Glutamatergic neuron (in vitro differentiated cells): ENCODE measurements at regions not wholly inside any gene's neighbourhood (a gene's known extent, or its start where the extent isn't known, plus 50 kb on each side); places are given as distances from the start of the nearest gene placed in this dataset.

Experiments used
- DNase-seq: peaks from one replicate; pipeline ENCODE4 v3.0.0; 2022
- H3K27ac Mint-ChIP-seq: one replicate; pipeline ENCODE4 v1.8.0; 2020; ENCODE audit warnings: mild to moderate bottlenecking, mixed read lengths, inconsistent platforms; ENCODE audit not compliant: unreplicated experiment
- H3K27me3 Mint-ChIP-seq: one replicate; pipeline ENCODE4 v1.8.0; 2020; ENCODE audit warnings: mild to moderate bottlenecking, moderate library complexity, mixed read lengths, inconsistent platforms; ENCODE audit not compliant: unreplicated experiment
- H3K36me3 Mint-ChIP-seq: one replicate; pipeline ENCODE4 v1.8.0; 2020; ENCODE audit warnings: mild to moderate bottlenecking, mixed read lengths, inconsistent platforms; ENCODE audit not compliant: unreplicated experiment
- H3K4me1 Mint-ChIP-seq: one replicate; pipeline ENCODE4 v1.8.0; 2020; ENCODE audit warnings: mild to moderate bottlenecking, low read depth, mixed read lengths, inconsistent platforms; ENCODE audit not compliant: unreplicated experiment
- H3K4me3 Mint-ChIP-seq: one replicate; pipeline ENCODE4 v1.8.0; 2020; ENCODE audit warnings: mild to moderate bottlenecking, mixed read lengths, inconsistent platforms; ENCODE audit not compliant: unreplicated experiment
- H3K9me3 Mint-ChIP-seq: one replicate; pipeline ENCODE4 v1.8.0; 2020; ENCODE audit warnings: mild to moderate bottlenecking, moderate library complexity, mixed read lengths, inconsistent platforms; ENCODE audit not compliant: unreplicated experiment
- TF ChIP-seq, protein P1 (sequence below): fragments of 200-600 bp; sonication (generic); IDR thresholded peaks from one replicate; pipeline ENCODE4 v1.5.0; 2021; ENCODE audit not compliant: partially characterized antibody, unreplicated experiment

DNA sequence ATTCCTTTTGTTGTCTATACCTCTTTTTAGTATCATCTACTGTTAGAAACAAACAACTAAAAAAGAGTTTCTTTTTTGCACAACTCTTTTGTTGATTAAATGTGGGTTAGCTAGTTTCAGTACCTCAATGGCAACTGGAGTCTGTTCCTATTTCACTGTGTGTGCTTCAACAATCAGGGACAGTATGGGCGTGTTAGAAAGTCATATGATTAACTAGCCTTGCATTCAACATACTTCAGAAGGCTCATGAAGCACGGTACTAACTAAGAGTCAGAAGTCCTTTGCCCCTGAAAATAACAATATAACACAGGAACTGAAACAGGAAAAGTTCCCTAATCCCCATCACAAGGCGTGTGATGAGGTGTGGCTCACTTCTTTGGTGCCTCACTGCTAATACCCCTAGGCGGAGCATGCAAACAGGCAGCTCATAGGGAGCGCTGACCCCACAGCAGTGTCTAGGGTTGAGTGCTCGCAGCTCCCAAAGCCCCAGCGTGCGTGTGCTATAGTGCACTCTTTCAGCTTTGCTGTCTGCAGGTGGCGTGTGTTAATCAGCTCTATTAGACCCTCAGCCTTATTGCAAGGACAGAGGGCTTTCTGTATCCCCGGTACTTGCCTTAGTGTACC, 203.1 kb upstream of the NDST3 start:
- no peaks in the 10 kb centered on the region for H3K4me1 Mint-ChIP-seq
- no peak overlapping the region for H3K27ac Mint-ChIP-seq
- H3K9me3 Mint-ChIP-seq, result no peaks in the 10 kb centered on the region
- peaks cover 6% of the 10 kb centered on the region for H3K36me3 Mint-ChIP-seq
- no peak overlapping the region for H3K4me3 Mint-ChIP-seq
- no peaks in the 10 kb centered on the region for H3K27me3 Mint-ChIP-seq
- TF ChIP-seq, protein P1, sequence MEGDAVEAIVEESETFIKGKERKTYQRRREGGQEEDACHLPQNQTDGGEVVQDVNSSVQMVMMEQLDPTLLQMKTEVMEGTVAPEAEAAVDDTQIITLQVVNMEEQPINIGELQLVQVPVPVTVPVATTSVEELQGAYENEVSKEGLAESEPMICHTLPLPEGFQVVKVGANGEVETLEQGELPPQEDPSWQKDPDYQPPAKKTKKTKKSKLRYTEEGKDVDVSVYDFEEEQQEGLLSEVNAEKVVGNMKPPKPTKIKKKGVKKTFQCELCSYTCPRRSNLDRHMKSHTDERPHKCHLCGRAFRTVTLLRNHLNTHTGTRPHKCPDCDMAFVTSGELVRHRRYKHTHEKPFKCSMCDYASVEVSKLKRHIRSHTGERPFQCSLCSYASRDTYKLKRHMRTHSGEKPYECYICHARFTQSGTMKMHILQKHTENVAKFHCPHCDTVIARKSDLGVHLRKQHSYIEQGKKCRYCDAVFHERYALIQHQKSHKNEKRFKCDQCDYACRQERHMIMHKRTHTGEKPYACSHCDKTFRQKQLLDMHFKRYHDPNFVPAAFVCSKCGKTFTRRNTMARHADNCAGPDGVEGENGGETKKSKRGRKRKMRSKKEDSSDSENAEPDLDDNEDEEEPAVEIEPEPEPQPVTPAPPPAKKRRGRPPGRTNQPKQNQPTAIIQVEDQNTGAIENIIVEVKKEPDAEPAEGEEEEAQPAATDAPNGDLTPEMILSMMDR, result no peak
- DNase-seq, result no peak

DNA sequence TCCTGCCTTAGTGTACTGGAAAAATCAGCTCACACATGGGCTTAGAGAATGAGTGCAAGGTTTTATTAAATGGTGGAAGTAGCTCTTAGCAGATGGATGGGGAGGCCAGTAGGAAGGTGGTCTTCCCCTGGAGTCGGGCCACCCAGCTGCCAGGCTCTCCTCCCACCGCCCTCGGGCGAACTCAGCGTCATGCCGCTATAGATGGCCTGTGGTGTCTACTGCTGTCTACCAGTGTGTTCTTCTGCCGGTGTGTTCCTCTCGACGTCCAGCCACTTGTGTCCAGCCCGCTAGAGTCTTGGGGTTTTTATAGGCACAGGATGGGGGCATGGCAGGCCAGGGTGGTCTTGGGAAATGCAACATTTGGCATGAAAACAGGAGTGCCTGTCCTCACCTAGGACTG, 198.7 kb upstream of the NDST3 start:
- Mint-ChIP-seq H3K27ac (no peak overlapping the region), H3K9me3 (no peaks in the 10 kb centered on the region), H3K27me3 (no peaks in the 10 kb centered on the region), H3K4me1 (no peaks in the 10 kb centered on the region), H3K4me3 (no peak overlapping the region), H3K36me3 (peaks cover 6% of the 10 kb centered on the region)
- TF ChIP-seq, protein P1, result no peak
- no peak for DNase-seq

DNA sequence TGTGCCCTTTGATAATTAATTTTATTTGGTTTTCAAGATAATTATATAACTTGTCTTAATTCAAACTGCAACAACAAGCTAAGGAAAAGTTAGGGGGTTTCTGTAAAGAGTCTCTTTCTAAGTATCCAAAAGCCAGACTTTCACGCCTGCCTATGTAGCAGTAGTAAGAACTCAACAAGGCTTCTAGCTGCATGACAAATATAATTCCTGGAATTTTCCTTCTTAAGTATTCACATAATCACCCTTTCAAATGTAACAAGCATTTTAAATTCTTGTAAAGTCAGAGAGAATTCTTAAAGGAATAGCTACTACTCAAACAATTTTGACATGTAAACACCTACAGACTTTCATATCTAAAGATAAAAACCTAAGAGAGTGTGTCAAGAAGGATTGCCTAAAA, 189.7 kb upstream of the NDST3 start:
- Mint-ChIP-seq H3K36me3 (peaks cover 14% of the 10 kb centered on the region), H3K27me3 (no peaks in the 10 kb centered on the region), H3K27ac (no peak overlapping the region), H3K4me3 (no peak overlapping the region), H3K9me3 (no peaks in the 10 kb centered on the region), H3K4me1 (no peaks in the 10 kb centered on the region)
- no peak for DNase-seq
- TF ChIP-seq, protein P1, result no peak

DNA sequence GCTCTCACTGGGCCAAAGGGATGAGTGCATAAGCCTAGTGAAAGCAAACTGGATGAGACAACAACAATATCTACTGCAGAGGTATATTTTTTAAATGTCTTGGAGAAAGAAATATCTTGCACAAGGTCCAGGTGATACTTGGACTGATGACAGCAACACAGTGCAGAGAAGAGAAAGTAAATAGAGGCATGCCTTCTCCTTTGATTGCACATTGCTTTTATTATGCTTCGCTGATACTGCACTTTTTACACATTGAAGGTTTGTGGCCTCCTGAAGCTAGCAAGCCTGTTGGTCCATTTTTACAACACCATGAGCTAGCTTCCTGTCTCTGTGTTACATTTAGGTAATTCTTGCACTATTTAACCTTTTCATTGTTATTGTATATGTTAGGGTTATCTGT, 189.0 kb upstream of the NDST3 start:
- Mint-ChIP-seq H3K36me3 (peaks cover 14% of the 10 kb centered on the region), H3K4me1 (no peaks in the 10 kb centered on the region), H3K27ac (no peak overlapping the region), H3K4me3 (no peak overlapping the region), H3K27me3 (no peaks in the 10 kb centered on the region), H3K9me3 (peaks cover 4% of the 10 kb centered on the region)
- TF ChIP-seq, protein P1, result no peak
- no peak for DNase-seq

DNA sequence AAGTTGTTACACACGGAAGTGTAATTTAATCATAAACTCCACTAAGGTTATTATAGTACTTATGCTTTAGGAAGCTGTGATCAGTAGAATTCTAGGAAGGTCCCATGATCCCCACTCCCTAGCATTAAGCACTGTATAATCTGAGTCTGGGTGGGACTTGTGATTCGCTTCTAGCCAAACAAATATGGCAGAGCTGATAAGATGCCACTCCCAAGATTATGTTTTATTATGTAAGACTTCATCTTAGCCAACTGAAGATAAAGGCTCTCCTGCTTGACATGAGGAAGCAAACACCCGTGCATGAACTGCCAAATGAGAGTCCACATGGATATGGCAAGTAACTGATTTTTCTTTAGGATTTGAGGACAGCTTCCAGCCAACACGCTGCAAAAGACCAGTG, 186.4 kb upstream of the NDST3 start:
- H3K4me1 Mint-ChIP-seq, result no peaks in the 10 kb centered on the region
- H3K36me3 Mint-ChIP-seq, result peaks cover 8% of the 10 kb centered on the region
- TF ChIP-seq, protein P1, result no peak

More for the DNA sequence above, 186.4 kb upstream of the NDST3 start:
- peaks cover 8% of the 10 kb centered on the region for H3K9me3 Mint-ChIP-seq
- H3K4me3 Mint-ChIP-seq, result no peak overlapping the region
- H3K27ac Mint-ChIP-seq, result no peak overlapping the region
- no peak for DNase-seq
- no peaks in the 10 kb centered on the region for H3K27me3 Mint-ChIP-seq
